ENCODE measurements at regions not wholly inside any gene's neighbourhood (a gene's known extent, or its start where the extent isn't known, plus 50 kb on each side); places are given as distances from the start of the nearest gene placed in this dataset.

- H3K27me3 ChIP-seq (replicated peaks; ENCODE audit: control insufficient read depth, insufficient read depth, low read length): no peaks in the 10 kb centered on the region
- BruUV-seq (replicated peaks): no TSS peak
- H3K4me3 ChIP-seq (ENCODE audit: low read depth, low read length): no peak overlapping the region
- Mint-ChIP-seq H3K4me1 (ENCODE audit: low read depth, unreplicated experiment) (no peaks in the 10 kb centered on the region), H3K27ac (ENCODE audit: unreplicated experiment) (no peak overlapping the region), H3K27me3 (ENCODE audit: insufficient read depth, unreplicated experiment) (no peaks in the 10 kb centered on the region), H3K4me3 (ENCODE audit: unreplicated experiment) (no peak overlapping the region), H3K36me3 (ENCODE audit: insufficient read depth, unreplicated experiment) (no peaks in the 10 kb centered on the region), H3K9me3 (ENCODE audit: unreplicated experiment) (no peaks in the 10 kb centered on the region)
- DNase-seq: no peak
- no peaks in the 10 kb centered on the region for H3K4me1 ChIP-seq
- intact Hi-C loops (cut with micrococcal nuclease; ENCODE audit: unreplicated experiment): no loop called here
- ChIA-PET POLR2A (no interaction called here), CTCF (no interaction called here)
- no peaks in the 10 kb centered on the region for H3K9me3 ChIP-seq
- no peak for TF ChIP-seq CTCF (IDR thresholded peaks at IDR 0.05; ENCODE audit: insufficient read depth in 1 of 2, low read depth in 1 of 2, low read length in 1 of 2, severe bottlenecking in 1 of 2, unreplicated experiment in 1 of 2)
- no peaks in the 10 kb centered on the region for H3K36me3 ChIP-seq (ENCODE audit: control insufficient read depth, insufficient read depth, low read length)
Observed at GRCh38 chr2:105691947-105692390, 52.7 kb upstream of the NCK2 start.

DNA sequence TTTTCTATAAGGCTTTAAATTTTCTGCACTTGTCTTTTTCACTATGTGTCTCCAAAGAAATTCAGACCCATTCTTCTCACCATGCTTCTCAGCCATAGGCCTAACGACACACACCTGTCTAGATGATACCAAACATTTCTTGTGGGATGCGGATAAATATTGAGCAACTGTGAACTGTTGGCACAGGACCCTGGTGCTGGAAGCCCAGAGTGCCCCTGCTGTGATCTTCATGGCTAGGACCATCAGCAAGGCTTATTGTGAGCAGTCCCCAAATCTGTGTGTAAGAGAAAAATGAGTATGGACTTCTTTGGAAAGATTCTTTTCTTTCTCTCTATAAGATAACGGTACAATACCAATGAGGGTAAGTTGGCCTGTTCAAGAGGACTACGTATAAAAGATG, 54.1 kb upstream of the NCK2 start:
- Mint-ChIP-seq H3K4me1 (ENCODE audit: low read depth, unreplicated experiment) (no peaks in the 10 kb centered on the region), H3K36me3 (ENCODE audit: insufficient read depth, unreplicated experiment) (no peaks in the 10 kb centered on the region), H3K4me3 (ENCODE audit: unreplicated experiment) (no peak overlapping the region), H3K9me3 (ENCODE audit: unreplicated experiment) (no peaks in the 10 kb centered on the region), H3K27me3 (ENCODE audit: insufficient read depth, unreplicated experiment) (no peaks in the 10 kb centered on the region), H3K27ac (ENCODE audit: unreplicated experiment) (no peak overlapping the region)
- H3K9me3 ChIP-seq: no peaks in the 10 kb centered on the region
- CTCF ChIA-PET: no interaction called here
- H3K36me3 ChIP-seq (ENCODE audit: control insufficient read depth, insufficient read depth, low read length): no peaks in the 10 kb centered on the region
- H3K4me3 ChIP-seq (ENCODE audit: low read depth, low read length): no peak overlapping the region
- POLR2A ChIA-PET: no interaction called here
- no peaks in the 10 kb centered on the region for H3K4me1 ChIP-seq
- no TSS peak for BruUV-seq (replicated peaks)
- no peak for DNase-seq
- intact Hi-C loops (cut with micrococcal nuclease; ENCODE audit: unreplicated experiment): no loop called here
- H3K27me3 ChIP-seq (replicated peaks; ENCODE audit: control insufficient read depth, insufficient read depth, low read length): no peaks in the 10 kb centered on the region
- no peak for TF ChIP-seq CTCF (IDR thresholded peaks at IDR 0.05; ENCODE audit: insufficient read depth in 1 of 2, low read depth in 1 of 2, low read length in 1 of 2, severe bottlenecking in 1 of 2, unreplicated experiment in 1 of 2)

DNA sequence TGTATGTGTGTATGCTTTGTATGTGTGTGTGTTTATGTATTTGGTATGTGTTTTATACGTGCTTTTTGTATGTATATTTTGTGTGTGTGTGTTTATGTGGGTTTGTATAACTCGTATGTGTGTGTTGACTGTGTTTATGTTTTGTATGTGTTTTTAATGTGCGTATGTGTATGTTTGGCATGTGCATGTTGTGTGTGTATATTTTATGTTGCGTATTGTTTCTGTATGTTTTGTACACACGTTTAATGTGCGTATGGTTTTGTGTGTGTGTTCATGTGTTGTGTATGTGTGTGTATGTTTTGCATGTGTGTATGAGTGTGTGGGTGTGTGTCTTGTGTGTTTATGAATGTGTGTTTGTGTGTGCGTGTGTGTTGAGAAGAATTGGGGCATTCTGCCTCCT, 55.2 kb upstream of the NCK2 start:
- Mint-ChIP-seq H3K36me3 (ENCODE audit: insufficient read depth, unreplicated experiment) (no peaks in the 10 kb centered on the region), H3K4me3 (ENCODE audit: unreplicated experiment) (no peak overlapping the region), H3K9me3 (ENCODE audit: unreplicated experiment) (no peaks in the 10 kb centered on the region), H3K4me1 (ENCODE audit: low read depth, unreplicated experiment) (no peaks in the 10 kb centered on the region), H3K27ac (ENCODE audit: unreplicated experiment) (no peak overlapping the region), H3K27me3 (ENCODE audit: insufficient read depth, unreplicated experiment) (no peaks in the 10 kb centered on the region)
- no peak for DNase-seq
- Histone ChIP-seq H3K4me3 (ENCODE audit: low read depth, low read length) (no peak overlapping the region), H3K36me3 (ENCODE audit: control insufficient read depth, insufficient read depth, low read length) (no peaks in the 10 kb centered on the region), H3K9me3 (no peaks in the 10 kb centered on the region), H3K27me3 (replicated peaks; ENCODE audit: control insufficient read depth, insufficient read depth, low read length) (no peaks in the 10 kb centered on the region), H3K4me1 (no peaks in the 10 kb centered on the region)
- BruUV-seq (replicated peaks): no TSS peak
- intact Hi-C loops (cut with micrococcal nuclease; ENCODE audit: unreplicated experiment): no loop called here
- ChIA-PET POLR2A (no interaction called here), CTCF (interaction anchor here (0.6 kb wide), 1 partner anchor 60 kb away, joined by 3 read pairs; no protein-coding TSS in a partner anchor)
- no peak for TF ChIP-seq CTCF (IDR thresholded peaks at IDR 0.05; ENCODE audit: insufficient read depth in 1 of 2, low read depth in 1 of 2, low read length in 1 of 2, severe bottlenecking in 1 of 2, unreplicated experiment in 1 of 2)
